ENCODE measurements at regions not wholly inside any gene's neighbourhood (a gene's known extent, or its start where the extent isn't known, plus 50 kb on each side); places are given as distances from the start of the nearest gene placed in this dataset.

DNA sequence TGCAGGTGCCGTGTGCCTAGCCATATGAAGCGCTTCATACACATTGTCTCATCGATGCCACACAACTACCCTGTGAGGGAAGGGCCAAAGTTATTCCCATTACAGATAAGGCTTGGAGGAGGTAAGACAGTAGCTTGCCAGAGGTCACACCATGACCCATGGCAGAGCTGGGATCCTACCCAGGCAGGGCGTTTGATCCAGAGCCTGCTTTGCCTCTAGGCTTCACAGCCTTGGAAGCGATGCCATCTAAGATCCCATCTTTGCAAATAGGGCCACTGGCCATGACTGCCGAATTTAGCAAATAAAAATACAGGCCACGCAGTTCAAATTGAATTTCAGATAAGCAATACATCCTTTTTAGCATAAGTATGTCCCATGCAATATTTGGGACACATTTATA is 358.2 kb downstream of the BCOR start:
- TF ChIP-seq, protein P1, sequence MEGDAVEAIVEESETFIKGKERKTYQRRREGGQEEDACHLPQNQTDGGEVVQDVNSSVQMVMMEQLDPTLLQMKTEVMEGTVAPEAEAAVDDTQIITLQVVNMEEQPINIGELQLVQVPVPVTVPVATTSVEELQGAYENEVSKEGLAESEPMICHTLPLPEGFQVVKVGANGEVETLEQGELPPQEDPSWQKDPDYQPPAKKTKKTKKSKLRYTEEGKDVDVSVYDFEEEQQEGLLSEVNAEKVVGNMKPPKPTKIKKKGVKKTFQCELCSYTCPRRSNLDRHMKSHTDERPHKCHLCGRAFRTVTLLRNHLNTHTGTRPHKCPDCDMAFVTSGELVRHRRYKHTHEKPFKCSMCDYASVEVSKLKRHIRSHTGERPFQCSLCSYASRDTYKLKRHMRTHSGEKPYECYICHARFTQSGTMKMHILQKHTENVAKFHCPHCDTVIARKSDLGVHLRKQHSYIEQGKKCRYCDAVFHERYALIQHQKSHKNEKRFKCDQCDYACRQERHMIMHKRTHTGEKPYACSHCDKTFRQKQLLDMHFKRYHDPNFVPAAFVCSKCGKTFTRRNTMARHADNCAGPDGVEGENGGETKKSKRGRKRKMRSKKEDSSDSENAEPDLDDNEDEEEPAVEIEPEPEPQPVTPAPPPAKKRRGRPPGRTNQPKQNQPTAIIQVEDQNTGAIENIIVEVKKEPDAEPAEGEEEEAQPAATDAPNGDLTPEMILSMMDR (IDR thresholded peaks at IDR 0.05): no peak
- TF ChIP-seq POLR2A (IDR thresholded peaks at IDR 0.05): no peak

Data from uterus (tissue), 2 donors.